Activated naive CD4-positive, alpha-beta T cell treated with Interleukin-2 at 50 U/mL for 16 hours (primary cell): ENCODE measurements at regions not wholly inside any gene's neighbourhood (a gene's known extent, or its start where the extent isn't known, plus 50 kb on each side); places are given as distances from the start of the nearest gene placed in this dataset.

Experiments used
- DNase-seq: peaks from one replicate; pipeline ENCODE4 v3.0.0-alpha.2; 2020

DNA sequence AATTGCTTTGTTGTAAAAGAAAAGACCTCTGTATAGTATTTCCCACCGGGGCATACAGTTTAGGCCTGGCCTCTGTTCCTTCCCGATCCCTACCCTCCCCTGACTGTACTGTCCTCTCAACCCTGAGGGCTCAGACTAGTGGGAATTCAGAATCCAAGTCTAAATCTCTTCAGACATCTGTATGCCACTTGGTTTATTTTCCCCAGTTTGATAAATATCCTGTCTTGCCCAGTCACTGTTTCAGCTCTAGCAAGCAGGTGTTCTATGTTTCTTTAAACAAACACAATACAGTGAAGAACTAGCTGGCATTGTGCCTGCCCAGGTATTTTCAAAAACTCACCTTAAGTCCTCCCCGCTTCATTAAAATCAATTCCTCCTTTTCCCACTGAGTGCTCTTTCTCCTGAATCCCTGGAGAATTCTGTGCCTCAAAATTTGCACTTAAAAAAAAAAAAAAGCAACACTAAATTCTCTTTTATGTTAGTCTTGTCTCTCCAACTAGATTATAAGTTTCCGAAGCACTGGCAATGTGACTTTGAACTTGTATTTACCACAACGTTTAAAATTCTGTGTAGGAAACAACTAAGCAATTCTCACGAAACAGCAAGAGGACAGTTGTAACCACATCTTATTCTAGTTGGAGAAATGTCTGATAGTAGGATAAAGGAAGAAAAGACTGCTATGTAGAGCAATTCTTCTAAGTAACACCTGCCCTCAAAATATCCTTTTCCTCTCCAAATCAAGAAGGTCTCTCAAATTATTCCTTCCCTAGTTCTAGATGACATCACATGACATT lies 112.0 kb upstream of the CARMIL1 start:
- no peak for DNase-seq

DNA sequence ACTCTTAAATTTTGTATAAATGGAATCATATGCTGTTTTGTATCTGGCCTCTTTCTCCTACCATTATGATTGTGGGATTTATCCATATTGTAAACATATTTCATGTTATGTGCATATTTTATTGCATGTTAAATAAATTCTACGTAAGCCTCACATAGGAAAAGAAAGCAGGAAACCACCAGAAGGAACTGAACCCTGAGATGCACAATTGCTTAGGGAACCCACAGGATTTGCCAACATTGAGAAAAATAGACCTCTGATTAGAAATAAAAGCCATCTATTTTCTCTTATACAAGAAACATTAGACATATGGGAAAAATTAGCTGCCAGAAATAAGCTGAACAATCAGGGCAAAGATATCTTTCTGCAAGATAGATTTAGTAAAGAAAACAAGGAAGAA lies 111.2 kb upstream of the CARMIL1 start:
- no peak for DNase-seq

DNA sequence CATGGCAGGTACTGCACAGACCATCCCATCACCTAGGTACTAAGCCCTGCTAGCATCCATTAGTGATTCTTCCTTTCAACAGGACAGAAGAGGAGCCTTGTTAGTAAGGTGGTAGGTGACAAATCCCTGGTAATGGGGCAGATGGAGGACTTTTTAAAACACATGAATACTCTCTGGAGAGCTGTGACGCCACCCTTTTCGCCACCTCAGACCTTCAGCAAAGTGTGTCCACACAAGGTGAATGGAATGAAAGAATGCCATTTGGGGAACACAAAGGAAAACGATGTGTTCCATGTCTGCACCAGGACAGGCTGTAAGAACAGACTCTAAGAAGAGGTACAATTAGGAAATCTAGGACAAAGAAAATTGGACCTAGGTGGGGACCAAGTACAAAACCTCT lies 110.5 kb upstream of the CARMIL1 start:
- DNase-seq = no peak

DNA sequence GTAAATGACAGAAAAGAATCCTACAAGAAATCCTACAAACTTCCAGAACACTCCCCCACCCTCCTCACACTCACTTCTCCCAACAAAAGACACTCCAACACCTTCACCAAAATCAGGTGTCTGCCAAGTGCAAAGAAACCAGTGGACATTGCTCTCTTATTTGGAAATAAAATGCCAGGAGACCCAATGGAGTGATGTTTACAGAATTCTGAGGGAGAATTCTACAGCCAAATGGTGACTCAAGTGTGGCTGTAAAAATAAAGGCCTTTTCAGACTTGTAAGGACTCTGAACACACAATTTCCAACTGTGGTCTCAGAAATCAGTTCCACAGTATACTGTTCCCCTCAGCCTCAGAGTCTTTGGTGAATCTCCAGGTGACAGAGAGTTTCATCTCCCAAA lies 109.6 kb upstream of the CARMIL1 start:
- no peak for DNase-seq

DNA sequence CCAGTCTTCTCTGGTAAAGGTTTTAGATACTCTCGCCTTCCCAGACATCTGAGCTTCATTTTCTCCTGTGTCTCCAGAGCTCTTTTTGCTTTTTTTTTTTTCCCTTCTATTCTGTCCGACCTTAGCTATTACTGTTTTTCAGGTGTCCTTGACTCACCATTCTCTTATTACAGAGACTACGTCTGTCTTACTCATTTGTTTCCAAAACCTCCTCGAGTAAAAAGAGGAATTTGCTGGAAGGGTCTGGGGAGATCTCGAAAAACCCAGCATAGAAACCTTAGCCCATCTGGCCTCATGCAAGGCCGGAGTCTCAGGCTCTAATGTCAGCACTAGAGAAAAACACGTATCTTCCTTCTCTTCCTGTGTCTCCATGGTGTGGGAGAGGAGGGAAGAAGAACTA lies 109.2 kb upstream of the CARMIL1 start:
- DNase-seq = no peak

DNA sequence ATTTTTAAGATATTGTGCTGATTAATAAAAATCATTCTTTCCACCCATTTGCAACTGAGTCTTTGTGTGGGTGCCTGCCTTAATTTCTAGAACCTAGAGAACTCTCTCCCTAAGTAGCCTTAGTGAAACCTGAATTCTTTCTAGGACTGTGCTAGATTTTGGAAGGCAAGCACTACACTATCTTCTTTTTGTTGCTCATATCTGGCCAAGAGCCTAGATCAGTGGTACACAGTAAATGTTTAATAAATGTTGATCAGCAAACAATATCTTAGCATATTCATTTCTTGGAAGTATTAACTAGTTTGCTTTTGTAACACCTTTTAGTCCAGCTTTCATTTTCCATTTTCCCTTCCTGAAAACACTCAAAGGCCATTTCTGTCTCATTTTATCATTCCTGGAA lies 108.5 kb upstream of the CARMIL1 start:
- DNase-seq = no peak

DNA sequence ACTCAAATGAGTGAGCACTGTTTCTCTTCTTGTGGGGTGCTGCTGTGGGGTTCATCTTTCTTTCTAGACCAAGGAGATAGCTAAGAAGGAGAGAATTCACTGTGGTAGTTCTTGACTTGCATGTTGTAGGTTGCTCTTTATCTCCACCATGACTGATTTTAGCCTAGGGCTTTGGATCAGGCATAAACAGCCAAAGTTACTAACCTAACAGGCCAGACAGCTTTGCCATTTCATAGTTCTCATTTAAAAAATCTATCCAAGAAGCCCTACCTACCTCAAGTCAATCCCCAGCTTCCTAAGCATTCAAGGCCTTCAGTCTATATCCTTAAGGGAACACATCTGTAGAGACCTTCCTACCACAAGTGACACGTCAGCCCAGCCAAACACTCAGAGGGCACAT lies 107.9 kb upstream of the CARMIL1 start:
- no peak for DNase-seq

DNA sequence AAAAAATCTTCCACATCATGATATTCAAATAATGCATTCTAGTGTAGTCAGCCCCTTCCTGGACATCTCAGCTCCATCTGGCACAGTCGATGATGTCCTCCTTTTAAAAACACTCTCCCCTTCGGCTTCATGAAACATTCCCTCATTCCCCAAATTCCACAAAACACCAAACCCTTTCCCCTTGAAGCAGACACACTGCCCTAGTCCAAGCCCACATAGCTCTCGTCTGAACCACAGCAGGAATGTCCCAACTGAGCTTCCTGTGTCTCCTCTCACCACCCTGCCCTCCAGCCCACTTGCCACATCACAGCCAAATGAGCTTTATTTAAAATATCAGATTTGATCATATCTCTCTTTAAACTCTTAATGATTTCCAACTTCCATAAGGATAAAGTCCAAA lies 106.4 kb upstream of the CARMIL1 start:
- no peak for DNase-seq

DNA sequence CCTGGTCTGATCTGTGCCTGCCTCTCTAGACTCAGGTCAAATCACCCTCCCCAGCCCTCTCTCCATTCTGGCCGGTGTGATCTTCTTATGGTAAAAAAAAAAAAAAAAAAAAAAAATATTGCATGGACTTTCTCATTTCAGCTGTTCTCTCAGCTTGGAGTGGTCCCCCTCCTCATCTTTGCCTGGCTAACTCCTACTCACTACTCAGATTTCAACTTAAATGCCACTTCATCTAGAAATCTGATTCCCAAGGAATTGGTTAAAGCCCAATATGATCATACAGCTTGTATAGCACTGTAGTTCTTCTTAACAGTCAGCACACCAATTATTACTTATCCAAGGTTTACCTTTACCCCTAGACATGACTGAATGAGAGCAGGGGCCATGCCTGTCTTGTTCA lies 105.9 kb upstream of the CARMIL1 start:
- no peak for DNase-seq

DNA sequence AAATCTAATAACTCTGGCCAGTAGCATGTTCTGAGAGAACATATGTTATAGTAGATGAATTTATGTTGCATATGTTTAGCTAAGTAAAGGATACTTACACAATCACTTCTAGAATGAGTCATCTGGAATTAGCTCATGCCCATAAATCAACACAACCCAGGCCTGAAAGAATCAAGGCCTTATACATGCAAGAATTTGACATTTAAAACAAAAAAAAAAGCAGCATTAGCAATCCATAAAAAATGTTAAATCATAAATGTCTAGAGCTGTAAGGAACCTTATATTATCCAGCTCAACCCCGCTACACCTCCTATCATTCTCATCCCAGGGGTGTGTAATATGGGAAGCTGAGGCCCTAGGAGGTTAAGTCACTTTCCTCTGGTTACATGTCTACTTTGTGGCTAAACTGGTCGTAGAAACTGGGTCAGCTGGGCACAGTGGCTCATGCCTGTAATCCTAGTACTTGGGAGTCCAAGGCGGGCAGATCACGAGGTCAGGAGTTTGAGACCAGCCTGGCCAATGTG lies 105.2 kb upstream of the CARMIL1 start:
- no peak for DNase-seq

DNA sequence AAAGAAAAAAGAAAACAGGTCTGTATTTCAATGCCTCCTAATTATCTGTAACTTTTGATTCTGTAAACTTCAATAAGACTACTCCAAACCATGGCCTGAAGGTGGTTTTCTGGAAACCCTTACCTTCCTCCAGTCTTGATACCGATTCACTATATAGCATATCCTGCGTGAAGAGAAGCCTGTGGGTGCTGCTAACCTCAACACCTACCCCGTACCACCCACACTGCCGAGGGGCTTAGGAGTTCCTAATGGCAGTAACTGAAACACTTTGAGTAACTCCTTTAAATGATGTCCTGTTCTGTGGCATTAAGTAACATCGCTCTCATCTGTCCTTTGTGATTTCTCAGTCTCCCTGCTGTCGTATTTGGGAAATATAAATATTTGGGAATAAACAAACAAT lies 104.5 kb upstream of the CARMIL1 start:
- DNase-seq = no peak

DNA sequence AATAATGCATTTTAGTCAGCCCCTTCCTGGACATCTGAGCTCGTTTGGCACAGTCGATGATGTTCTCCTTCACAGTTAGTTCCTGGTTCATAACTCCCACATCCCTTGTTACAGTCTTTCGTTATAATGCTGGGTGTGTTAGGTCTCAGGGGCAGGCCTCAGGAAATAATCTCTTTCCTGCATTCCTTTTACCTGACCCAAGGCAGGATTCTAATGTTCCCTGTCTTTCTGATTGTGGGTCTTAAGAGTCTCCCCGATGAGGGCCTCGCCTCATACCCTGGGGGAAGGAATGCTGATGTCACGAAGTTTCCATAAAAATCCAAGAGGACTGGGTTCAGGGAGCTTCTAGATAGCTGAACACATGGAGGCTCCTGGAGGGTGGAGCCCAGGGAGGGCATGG lies 104.0 kb upstream of the CARMIL1 start:
- no peak for DNase-seq

DNA sequence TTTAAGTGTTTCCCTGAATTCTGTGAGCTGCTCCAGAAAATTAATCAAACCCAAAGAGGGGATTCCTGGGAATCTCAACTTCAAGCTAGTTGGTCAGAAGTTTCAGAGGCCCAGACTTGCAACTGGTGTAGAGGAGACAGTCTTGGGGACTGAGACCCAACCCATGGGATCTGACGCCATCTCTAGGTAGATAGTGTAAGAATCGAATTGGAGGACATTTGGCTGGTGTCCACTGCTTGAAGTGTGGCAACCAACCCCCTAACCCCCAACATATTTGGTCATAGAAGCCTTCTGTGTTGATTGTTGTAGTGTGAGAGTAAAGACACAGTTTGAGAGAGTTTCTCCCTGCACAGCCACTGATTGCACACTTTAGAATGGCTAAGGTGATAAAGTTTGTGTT lies 103.5 kb upstream of the CARMIL1 start:
- DNase-seq = no peak

DNA sequence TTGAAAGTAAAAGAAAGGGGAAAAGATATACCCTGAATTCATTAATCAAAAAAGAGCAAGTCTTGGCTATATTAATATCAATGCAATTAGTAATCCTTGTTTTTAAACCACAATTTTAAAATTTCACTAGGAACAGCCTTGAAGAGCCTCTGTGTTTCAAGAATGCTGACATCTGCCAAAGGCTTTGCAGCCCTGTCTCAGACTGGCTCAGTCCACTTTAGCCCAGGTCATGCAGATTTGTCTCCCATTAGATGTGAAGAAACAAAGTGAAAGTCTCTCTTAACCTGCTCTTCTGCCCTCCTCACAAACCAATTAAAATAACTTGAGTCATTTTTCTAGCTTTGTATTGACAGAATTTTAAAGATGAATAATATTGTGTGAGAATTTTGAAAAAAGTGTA lies 102.7 kb upstream of the CARMIL1 start:
- no peak for DNase-seq

DNA sequence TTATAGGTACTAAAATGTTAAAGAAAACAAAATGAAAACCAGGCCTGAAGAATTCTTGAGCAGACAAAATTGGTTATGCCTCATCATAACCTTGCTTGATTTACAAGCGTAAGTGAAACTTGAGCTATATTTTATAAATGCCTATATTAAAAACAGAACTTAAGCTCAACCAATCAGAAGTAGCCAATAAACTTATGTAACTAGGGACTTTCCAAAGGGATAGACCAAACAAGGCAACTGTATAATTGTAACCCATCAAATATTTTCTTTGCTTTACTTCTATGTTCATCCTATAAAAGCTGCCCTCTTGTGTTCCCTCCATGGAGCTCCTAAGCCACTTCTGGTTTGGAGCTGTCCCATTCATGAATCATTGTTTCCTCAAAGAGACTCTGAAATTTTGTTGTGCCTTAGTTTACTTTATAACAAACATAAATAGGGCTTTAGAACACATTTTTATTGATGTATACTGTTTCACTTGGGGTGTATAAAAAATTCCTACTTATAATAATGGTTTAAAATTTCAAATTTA lies 101.6 kb upstream of the CARMIL1 start:
- DNase-seq = no peak

DNA sequence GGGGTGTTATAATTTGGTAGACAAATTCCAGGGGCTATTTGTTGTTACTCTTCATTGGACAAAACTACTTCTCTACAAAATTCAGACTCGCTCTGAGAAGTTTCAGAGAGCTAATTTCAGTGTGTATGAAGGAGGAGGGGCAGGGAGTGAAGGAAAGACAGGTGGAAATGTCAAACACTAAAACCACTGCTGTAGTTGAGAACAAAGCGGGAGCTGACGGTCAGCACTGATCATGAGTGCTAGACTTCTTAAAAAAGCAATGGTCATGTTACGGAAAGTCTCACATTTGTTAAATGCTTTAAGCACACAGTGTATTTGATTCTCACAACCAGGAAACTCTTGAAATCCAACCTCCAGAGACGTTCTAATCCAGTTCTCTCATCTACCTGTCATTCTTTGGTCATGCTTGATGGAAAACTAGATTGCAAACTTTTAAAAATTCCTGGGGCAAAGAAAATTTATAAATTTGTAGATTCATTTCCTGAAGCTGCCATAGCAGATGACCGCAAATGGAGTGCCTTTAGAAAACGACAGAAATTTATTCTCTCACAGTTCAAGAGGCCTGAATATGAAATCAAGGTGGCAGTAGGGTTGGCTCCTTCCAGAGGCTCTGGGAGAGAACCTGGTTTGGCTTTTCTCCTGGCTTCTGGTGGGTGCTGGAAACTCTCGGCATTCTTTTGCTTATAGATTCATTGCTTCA lies 100.7 kb upstream of the CARMIL1 start:
- DNase-seq = no peak

DNA sequence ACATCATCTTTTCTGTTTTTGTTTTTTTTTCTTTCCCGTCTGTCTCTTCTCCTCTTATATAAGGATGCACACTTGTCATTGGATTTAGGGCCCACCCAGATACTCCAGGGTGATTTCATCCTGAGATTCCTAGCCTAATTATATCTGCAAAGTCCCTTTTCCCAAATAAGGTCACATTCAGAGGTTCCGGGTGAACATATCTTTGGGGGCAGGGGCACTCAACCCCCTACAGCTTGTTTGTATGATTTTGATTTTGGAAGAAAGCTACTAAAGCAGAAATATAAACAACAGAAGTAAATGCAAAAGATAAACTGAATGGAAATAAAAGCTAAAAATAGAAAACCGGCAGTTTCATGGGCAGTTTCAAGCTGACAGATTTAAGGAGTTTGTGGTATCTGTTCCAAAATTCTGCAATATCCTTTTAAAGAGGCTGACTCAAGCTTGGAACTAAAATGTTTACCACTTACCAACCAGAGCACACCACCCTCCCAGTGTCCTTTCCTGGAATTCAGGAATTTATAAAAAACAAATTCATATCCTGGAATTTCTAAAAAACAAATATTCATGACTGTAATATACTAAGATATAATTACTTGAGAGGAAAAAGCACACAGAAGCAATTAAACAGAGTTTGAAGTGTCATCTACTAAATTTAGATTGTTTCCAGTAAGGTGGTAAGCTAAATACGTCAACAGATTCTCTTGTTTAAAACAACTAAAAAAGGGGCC lies 100.0 kb upstream of the CARMIL1 start:
- no peak for DNase-seq

DNA sequence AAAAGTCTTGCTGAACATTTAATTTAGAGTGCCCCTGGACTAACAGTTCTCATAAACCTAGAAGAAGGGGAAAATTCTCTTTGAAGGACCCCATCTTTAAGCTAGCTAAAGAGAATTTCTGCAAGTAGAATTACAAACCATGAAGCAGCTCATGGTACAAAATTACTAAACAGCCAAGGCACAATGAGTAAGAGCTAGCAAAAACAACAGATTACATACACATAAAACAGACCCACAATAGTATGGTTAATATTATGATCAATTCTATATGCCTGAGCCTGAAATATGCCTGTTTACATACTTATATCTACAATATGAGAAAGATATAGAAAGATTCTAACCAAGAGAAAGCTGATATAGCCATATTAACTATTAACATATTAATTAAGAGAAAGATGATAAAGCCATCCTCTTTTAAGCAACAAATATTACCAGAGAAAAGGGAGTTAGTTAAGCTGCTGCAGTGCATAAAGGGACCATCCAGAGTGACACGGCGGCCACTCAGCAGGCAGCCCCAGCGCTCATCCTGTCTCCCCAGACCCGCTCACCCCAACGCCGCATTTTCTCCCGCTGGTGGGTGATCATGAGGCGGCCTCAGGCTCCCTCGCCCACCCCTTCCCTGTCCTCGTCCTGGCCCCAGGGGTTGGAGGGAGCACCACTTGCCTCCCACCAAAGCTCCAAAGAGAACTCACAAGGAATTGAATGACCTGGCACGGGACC lies 98.4 kb upstream of the CARMIL1 start:
- DNase-seq = no peak

DNA sequence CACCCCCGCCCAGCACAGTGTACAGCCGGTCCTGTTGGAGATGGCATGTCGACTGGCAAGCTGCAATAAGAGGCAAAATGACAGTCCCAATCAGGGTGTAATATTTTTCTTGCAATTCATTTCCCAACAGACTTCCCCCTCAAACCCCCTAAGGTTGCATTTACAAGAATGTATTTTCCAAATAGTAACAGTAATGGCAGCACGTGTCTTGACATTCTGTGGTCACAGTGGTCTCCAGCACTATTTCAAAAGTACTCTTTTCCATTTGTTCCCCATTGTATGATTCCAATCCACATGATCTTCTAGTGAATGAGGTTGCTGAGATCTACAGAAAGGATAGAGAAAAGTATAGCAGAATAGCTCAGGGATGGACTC lies 97.8 kb upstream of the CARMIL1 start:
- no peak for DNase-seq

DNA sequence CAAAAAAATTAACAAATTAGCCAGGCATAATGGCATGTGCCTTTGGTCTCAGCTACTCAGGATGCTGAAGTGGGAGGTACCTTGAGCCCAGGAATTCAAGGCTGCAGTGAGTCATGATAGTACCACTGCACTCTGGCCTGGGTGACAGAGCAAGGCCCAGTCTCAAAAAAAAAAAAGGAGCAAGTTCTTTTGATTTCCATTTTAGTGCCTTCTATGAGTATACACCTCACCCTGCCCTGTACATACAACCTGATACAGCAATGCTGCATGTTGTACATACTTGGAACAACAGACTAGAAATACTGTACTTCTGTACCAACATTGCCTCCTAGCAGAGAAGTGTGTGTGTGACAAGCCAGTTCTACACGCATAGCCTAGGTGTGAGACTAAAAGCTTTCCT lies 97.3 kb upstream of the CARMIL1 start:
- no peak for DNase-seq

DNA sequence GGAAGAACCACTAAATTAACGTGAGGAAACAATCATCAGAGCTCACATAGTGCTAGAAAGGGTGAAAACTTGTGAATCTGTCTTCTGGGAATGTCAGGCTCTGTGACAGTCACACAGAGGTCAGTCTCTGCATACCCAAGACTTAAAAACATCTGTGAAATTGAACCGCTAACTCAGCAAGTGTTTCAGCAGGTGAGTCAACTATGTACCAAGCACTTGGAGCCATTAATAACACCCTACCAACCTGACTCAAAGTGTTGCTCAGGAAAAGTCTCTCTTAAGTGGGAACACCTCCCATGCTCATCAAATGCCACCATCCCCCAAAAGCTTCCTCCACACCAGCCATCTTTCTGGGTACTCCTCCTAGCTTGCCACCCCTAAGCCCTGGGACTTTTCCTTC lies 92.3 kb upstream of the CARMIL1 start:
- no peak for DNase-seq

DNA sequence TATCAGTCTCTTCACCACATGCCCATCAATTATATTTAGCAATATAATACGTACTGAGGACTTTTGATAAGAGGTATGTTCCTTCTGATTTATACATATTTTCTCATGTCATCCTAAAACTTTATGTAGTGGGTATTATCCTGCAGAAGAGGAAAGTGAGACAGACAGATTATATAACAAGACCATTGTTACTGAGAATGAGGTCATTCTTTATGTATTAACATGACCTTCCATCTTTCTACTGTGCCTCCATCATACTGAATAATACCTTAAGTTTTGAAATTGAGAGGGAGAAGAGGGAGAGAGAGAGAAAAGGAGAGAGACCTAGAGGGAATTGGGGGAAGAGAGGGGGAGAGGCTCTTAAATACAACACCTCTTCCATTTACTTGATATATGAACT lies 90.9 kb upstream of the CARMIL1 start:
- no peak for DNase-seq
